HG02852 (cell line): ENCODE measurements at regions not wholly inside any gene's neighbourhood (a gene's known extent, or its start where the extent isn't known, plus 50 kb on each side); places are given as distances from the start of the nearest gene placed in this dataset.

Experiments used
- ATAC-seq: cut with Tn5 transposase; IDR thresholded peaks from one replicate; pipeline ENCODE4 v1.9.1; 2021; ENCODE audit warnings: mild to moderate bottlenecking, moderate library complexity; ENCODE audit not compliant: unreplicated experiment

GRCh38 chr2:163462993-163463392 lies 272.8 kb downstream of the FIGN start:
- ATAC-seq = no peak

- ATAC-seq = no peak
These were observed 275.8 kb downstream of the FIGN start for GRCh38 chr2:163459986-163460385.

- ATAC-seq = no peak
These were observed 278.7 kb downstream of the FIGN start for GRCh38 chr2:163456953-163457743.

- peak; percentile 71 for ATAC-seq
These were observed 280.0 kb downstream of the FIGN start for GRCh38 chr2:163455815-163456214.

- ATAC-seq = no peak
These were observed 281.9 kb downstream of the FIGN start for GRCh38 chr2:163453920-163454319.

- ATAC-seq = no peak
These were observed 294.2 kb downstream of the FIGN start for GRCh38 chr2:163441603-163442002.

- ATAC-seq = no peak
These were observed 298.8 kb downstream of the FIGN start for GRCh38 chr2:163436963-163437362.

- no peak for ATAC-seq
These were observed 307.6 kb downstream of the FIGN start for GRCh38 chr2:163428187-163428586.

GRCh38 chr2:163420604-163421003 lies 315.2 kb downstream of the FIGN start:
- ATAC-seq = no peak

GRCh38 chr2:163419000-163419830 lies 316.6 kb downstream of the FIGN start:
- ATAC-seq = no peak

GRCh38 chr2:163417596-163418337 lies 318.0 kb downstream of the FIGN start:
- peak; percentile 90 for ATAC-seq

- ATAC-seq = no peak
These were observed 321.7 kb downstream of the FIGN start for GRCh38 chr2:163414121-163414520.

GRCh38 chr2:163407296-163407695 lies 328.5 kb downstream of the FIGN start:
- ATAC-seq = no peak

- ATAC-seq = no peak
These were observed 330.5 kb downstream of the FIGN start for GRCh38 chr2:163405298-163405697.

- no peak for ATAC-seq
These were observed 334.3 kb downstream of the FIGN start for GRCh38 chr2:163401481-163401880.

GRCh38 chr2:163397451-163397850 lies 338.4 kb downstream of the FIGN start:
- ATAC-seq = no peak

- no peak for ATAC-seq
These were observed 340.2 kb downstream of the FIGN start for GRCh38 chr2:163395602-163396001.

- no peak for ATAC-seq
These were observed 346.0 kb downstream of the FIGN start for GRCh38 chr2:163389838-163390237.

- ATAC-seq = no peak
These were observed 360.3 kb downstream of the FIGN start for GRCh38 chr2:163375472-163375871.

GRCh38 chr2:163375070-163375469 lies 360.7 kb downstream of the FIGN start:
- no peak for ATAC-seq

GRCh38 chr2:163374282-163374681 lies 361.5 kb downstream of the FIGN start:
- no peak for ATAC-seq
